ENCODE measurements at regions not wholly inside any gene's neighbourhood (a gene's known extent, or its start where the extent isn't known, plus 50 kb on each side); places are given as distances from the start of the nearest gene placed in this dataset.

DNA sequence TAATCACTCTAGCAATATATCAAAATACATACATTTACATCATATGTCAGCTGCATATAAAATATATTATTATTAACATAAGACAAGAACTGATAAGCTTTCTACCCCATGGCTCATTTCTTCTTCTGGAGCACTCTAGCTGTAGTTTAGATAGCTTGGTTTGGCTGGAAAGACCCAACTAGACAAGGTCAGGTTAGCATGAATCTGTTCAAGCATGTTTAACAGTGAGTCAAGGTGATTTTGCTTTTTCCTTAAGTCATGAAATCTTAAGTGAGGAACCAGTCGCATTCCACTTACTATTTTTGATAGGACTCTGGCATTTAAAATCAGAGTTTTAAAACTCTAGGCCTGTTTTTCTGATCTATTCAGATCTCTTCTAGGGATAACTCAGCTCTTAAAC, 157.0 kb upstream of the PDGFD start:
- TF ChIP-seq POLR2A (IDR thresholded peaks at IDR 0.05; ENCODE audit: low read length) (no peak), GATA1 (IDR thresholded peaks at IDR 0.05; ENCODE audit: low read depth, low read length) (no peak)
